Right renal cortex interstitium (tissue), 3 donors: ENCODE measurements at regions not wholly inside any gene's neighbourhood (a gene's known extent, or its start where the extent isn't known, plus 50 kb on each side); places are given as distances from the start of the nearest gene placed in this dataset.
"Not testable (repeated sequence)": the region's sequence is repeated elsewhere in the genome, so short reads cannot be mapped to it uniquely, and the experiment has no call there.

Experiments
- DNase-seq, 3 donors: peaks; one replicate each; pipeline ENCODE4 v3.0.0-alpha.2; 2013; ENCODE audit warnings: low read depth in 3 of 3, low spot score in 2 of 3

DNA sequence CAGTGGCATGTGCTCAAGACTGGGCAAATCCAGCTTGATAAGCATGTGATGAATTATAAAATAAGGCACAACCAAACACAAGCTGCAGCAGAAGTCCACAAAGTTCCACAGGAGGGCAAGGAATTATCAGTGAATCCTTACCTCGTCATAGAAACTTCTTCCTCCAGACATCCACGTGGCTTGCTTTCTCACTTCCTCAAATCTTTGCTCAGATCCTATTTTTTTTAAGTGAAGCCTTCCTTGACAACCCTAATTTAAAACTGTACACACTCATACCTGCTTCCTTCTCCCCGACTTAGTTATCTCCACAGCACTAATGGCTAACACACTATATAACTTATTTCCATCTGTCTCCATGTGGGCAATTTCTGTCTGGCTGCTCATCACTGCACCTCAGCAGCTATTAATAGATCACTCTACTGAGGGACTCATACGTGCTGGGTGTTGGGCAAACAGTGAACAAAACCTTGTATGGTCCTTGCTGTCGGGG, 320.7 kb downstream of the KLF13 start:
- DNase-seq: not testable (repeated sequence)

DNA sequence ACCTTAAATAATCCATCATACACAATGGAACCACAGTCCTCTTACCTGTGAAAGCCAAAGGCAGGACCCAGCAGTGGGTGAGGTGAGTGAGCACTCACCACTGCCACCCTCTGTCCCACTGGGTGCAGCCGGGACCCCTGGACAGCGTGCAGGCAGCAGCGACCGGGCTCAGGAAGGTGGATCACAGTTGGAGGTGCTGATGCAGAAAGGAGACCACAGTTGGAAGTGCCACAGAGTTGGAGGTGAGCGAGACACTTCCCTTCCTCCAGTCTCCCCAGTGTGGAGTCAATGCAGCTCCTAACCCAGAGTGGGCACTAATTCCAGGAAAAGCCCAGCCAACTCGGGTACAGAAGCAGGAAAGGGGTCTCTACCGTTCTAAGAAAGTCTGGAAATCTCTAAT, 323.0 kb downstream of the KLF13 start:
- not testable (repeated sequence) for DNase-seq

- DNase-seq: not testable (repeated sequence)
Observed at GRCh38 chr15:31650055-31650701, 323.5 kb downstream of the KLF13 start.

DNA sequence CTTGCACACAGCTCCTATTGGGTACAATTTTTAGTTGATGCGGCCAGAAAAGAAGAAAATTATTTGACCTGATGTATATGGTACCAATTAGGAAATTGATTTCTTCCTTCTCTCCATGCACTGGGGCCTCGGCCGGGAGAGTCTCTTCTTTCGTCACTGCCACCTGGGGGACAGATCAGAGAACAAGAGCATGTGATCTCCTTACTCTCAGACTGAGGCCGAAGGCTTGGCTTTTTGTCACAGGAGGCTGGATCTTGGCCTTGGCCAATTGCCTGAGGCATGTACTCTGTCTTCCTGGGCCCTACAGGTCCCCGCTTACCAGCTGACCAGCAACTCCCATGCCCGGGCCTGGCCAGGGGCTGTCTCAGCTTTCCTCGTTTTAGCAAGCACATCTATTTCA, 330.3 kb downstream of the KLF13 start:
- DNase-seq: not testable (repeated sequence)

GRCh38 chr15:31660816-31661215, 334.2 kb downstream of the KLF13 start:
- DNase-seq: no peak

- not testable (repeated sequence) for DNase-seq
Observed at GRCh38 chr15:31665732-31666131, 339.1 kb downstream of the KLF13 start.

- DNase-seq: not testable (repeated sequence)
Observed at GRCh38 chr15:31669158-31669908, 342.7 kb downstream of the KLF13 start.

DNA sequence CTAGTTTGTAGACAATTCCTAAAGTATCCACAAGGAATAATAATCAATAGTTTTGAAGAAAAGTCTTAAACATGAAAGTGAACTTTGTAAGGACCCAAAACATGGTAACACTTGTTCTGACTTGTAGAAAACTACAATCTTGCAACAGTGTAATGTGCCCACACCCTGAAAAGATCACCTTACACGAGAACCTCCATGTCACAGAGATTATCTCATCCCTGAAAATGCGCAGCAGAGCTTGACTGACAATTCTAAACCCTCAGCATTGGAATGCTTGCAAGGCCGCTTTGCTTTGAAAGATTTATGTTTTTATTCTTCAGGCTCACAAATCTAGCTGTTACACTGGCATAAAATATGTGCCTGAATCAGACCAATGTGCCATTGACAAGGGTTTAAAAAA, 346.6 kb downstream of the KLF13 start:
- not testable (repeated sequence) for DNase-seq

DNA sequence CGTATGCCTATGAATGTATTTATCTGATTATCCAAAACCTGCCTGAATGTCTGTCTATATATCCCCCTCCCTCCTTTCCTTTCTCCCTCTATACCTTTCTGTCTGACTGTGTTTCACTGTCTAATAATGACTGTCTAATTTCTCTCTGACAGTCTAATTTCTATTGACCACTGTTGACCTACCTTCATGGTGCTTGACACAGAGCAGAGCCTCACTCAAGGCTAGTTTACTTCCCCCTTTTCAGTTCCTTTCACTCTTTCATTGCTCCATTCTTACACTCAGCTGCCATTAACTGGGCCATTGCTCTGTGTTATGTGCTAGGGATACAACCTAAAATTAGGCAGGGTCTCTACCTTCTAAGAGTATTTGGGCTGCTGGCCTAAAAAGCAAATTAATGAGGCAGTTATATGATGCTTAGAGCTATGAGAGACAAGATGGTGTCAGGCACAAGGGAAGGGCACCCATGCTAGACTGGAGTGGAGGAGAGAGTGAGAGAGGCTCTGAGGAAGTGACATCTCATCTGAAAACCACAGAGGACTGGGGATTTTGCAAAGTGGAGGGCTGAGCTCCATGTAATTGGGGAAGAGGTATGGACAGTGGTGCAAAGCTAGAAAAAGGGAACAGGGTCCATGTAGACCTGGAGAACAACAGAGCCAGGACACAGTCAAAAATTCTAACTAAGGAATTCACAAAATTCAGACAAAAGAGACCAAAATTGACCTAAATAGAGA, 348.6 kb upstream of the CHRNA7 start:
- DNase-seq: not testable (repeated sequence)

DNA sequence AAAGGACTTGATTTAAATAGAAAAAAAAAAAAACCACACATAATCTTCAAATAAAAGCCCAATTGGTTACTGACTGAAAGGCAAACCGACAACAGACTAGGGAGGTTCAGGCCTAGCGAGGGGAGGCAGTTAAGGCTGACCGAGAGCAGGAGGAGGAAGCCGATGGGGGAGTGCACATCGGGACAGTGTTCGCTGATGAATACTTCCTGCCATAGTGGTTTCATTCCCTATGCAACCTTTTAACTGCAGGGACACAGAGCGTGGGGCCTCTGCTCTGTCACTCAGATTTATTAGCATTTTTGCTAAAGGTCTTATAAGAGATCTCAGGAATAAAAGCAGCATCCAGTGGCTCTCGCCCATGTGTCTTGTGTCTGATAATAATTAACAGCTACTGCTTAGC, 343.2 kb upstream of the CHRNA7 start:
- DNase-seq: peak in 1 of 3 donors; percentile 1

GRCh38 chr15:31696509-31696908, 333.8 kb upstream of the CHRNA7 start:
- not testable (repeated sequence) for DNase-seq

DNA sequence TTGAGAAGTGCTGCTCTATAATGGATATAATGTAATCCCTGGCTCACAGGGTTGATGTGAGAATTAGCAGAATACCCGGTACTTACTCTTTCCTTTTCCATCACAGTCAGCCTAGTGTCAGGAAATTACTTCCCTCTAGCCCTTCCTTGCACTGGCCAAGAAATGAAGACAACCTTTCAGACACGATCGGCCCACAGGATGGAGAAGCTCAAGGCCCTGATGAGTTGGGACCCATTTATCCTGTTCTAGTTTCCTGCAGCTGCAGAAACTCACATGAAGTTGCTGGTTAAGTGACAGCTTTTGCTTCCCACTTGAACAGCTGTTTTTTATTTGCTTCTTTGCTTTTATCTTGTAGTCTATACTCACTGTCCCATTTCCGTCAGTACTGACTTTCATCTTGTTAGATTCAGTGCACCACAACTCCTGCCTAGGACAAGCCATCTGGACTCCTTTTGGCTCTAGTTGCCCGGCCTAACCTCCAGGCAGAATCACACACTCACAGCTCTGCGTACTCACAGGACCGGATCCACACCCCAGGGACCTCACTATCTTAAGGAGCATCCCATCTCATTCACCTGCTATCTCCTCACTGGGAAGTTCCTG, 325.1 kb upstream of the CHRNA7 start:
- DNase-seq: not testable (repeated sequence)

GRCh38 chr15:31707944-31708702, 322.2 kb upstream of the CHRNA7 start:
- DNase-seq: not testable (repeated sequence)

DNA sequence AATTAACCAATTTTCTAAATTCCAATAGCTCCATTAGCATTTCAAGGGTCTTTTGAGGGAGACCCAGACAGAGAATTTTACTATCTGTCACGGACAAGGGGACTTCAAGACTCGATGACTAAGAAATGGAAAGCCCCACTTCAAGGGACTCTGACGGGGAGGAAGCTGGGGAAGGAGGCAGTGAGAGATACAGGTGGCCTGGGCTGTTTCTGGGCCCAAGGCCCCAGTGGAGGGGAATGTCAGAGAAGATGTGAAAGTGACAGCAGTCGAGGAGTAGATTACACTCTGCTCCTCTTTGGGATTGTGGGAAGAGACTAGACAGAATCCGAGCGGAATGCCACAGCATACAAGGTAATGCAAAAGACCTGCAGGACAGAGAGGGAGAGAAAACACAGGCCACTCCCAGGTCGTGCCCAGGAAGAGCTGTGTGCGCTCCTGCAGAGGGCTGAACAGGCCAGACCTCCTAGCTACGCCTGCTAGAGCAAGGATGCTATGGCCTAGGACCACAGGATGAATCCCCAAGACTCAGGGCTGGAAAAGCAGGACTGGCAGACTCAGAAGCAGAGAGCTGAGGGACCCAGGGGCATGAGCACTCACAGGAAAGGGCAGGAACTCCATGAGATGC, 321.5 kb upstream of the CHRNA7 start:
- DNase-seq: not testable (repeated sequence)

GRCh38 chr15:31709479-31709878, 320.8 kb upstream of the CHRNA7 start:
- DNase-seq: not testable (repeated sequence)

DNA sequence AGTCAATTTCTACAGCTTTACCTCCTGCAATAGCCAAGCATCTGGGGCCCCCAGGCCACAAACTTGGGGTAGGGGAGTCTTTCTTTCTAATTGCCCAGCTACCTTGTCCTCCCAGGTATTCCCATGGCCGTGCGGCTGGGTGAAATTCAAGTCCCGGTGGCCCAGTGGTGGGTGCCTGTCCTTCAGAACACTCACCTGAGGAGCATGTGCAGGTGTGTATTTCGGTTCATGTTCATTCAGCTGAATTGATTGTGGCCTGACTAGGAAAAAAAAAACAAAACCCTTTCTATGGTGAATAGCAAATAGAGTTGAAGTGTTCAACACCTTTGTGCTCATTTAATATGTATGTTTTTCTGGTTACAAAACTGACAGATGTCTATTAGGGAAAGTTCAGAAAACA, 319.5 kb upstream of the CHRNA7 start:
- DNase-seq: not testable (repeated sequence)

DNA sequence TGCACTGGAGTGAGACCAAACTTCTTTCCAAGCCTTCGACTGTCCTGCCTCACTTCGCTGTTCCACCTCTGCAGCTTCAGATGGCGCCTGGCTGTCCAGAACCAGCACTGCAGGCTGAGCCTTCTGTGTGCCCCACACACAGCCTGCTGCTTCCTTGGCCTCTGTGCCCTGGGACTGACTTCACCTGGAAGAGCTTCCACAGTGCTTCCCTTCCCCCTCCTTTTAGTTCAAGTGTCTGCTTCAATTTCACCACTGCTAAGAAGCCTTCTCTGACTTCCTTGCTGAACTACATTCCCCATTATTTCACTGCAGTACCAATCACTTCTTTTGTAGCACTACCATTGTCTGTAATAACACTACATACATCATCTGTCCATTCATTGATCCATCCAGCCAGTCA, 315.1 kb upstream of the CHRNA7 start:
- not testable (repeated sequence) for DNase-seq

- DNase-seq: not testable (repeated sequence)
Observed at GRCh38 chr15:31718625-31719024, 311.7 kb upstream of the CHRNA7 start.

DNA sequence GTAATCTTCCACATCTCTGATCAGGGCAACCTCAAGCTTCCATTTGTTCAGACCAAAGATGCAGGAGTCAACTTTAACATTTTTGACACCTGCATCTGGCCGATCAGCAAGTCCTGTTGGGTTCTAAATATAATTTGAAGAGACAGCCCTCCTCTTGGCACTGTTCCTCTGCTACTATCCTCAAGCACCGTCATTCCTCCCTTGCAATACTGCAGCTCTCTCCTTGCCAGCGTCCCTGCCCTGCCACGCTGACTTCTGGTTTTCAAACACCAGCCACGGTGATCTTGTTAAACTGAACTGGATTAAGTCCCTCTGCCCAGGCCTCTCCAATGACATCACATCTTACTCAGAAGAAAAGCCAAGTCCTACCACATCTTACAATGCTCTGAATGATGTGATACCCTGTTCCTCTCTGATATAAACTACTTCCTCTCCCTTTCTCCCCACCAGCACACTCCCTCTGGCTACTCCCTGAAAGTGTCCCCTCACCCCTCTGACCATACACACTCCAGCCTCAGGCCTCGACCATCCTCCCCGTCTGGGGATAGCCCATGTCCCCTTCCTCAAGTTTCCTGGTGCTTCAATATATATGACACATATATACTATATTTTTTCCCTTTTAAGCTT, 310.8 kb upstream of the CHRNA7 start:
- not testable (repeated sequence) for DNase-seq
